B cell (primary cell): ENCODE measurements at regions not wholly inside any gene's neighbourhood (a gene's known extent, or its start where the extent isn't known, plus 50 kb on each side); places are given as distances from the start of the nearest gene placed in this dataset.

ENCODE experiments used
- ATAC-seq: fragments of 200-7000 bp; cut with Tn5 transposase; one replicate; pipeline ENCODE4 v1.10.0; 2021; ENCODE audit warnings: low read depth, mild to moderate bottlenecking, moderate number of reproducible peaks, moderate library complexity
- CTCF ChIA-PET: fragments of 350-600 bp; sonication (Branson Sonifier 250); formaldehyde crosslinking; loops from one replicate; lab custom pipeline; 2021; ENCODE audit warnings: antibody characterized with exemption, inconsistent platforms; lab: Charles Lee
- POLR2A ChIA-PET: fragments of 350-600 bp; sonication (Branson Sonifier 250); formaldehyde crosslinking; loops from one replicate; lab custom pipeline; 2021; ENCODE audit warnings: antibody characterized with exemption; lab: Charles Lee
- DNase-seq: peaks from one replicate; pipeline ENCODE4 v3.0.0; 2013
- H2AFZ ChIP-seq: 2 replicates; pipeline ENCODE4 v1.6.1; 2012; ENCODE audit warnings: mild to moderate bottlenecking, low read depth, low read length; ENCODE audit not compliant: insufficient read depth, poor library complexity, severe bottlenecking
- H3K27ac ChIP-seq, 2 donors: 1 replicate in 1 of 2; 2 replicates in 1 of 2; pipeline ENCODE4 v1.5.1; 2012 to 2013; ENCODE audit warnings: low read length in 2 of 2, mild to moderate bottlenecking in 2 of 2, moderate library complexity in 1 of 2
- H3K27me3 ChIP-seq, 4 experiments: fragments of 200-600 bp in 1 of 4; sonication (generic) in 1 of 4; replicated peaks in 1 of 4; 1 replicate in 2 of 4; 2 replicates in 2 of 4; pipeline versions ENCODE4 v1.6.1 to v1.7.0; 2013 to 2016; ENCODE audit warnings: low read length in 3 of 4, mild to moderate bottlenecking in 2 of 4, mixed read lengths in 1 of 4, moderate library complexity in 1 of 4; ENCODE audit not compliant: insufficient read depth in 4 of 4, control insufficient read depth in 3 of 4; ENCODE audit errors: control extremely low read depth in 1 of 4
- H3K36me3 ChIP-seq, 2 experiments: replicated peaks in 1 of 2; 1 replicate in 1 of 2; 2 replicates in 1 of 2; pipeline versions ENCODE4 v1.6.1 to v1.7.1; 2013; ENCODE audit warnings: low read length in 1 of 2; ENCODE audit not compliant: insufficient read depth in 2 of 2, control insufficient read depth in 1 of 2; ENCODE audit errors: control extremely low read depth in 1 of 2, extremely low read depth in 1 of 2
- H3K4me1 ChIP-seq, 2 donors: fragments of 200-600 bp in 1 of 2; sonication (generic) in 1 of 2; 1 replicate in 1 of 2; 2 replicates in 1 of 2; pipeline versions ENCODE4 v1.5.1 to v1.6.1; 2013 to 2017; ENCODE audit warnings: low read length in 2 of 2; ENCODE audit not compliant: control insufficient read depth in 2 of 2, insufficient read depth in 2 of 2
- H3K4me2 ChIP-seq: replicated peaks from 2 replicates; pipeline ENCODE3; 2012; ENCODE audit warnings: mild to moderate bottlenecking, low read depth, low read length; ENCODE audit not compliant: poor library complexity, severe bottlenecking
- H3K4me3 ChIP-seq, 5 experiments: fragments of 200-600 bp in 1 of 5; sonication (generic) in 1 of 5; 1 replicate in 3 of 5; 2 replicates in 2 of 5; pipeline versions ENCODE4 v1.5.1 to v1.7.0; 2011 to 2016; ENCODE audit warnings: low read length in 4 of 5, mild to moderate bottlenecking in 4 of 5, low read depth in 2 of 5, control low read depth in 1 of 5, moderate library complexity in 1 of 5; ENCODE audit not compliant: insufficient read depth in 1 of 5; ENCODE audit errors: control extremely low read depth in 1 of 5, extremely low read depth in 1 of 5
- H3K79me2 ChIP-seq: fragments of 200-600 bp; sonication (generic); one replicate; pipeline ENCODE4 v1.6.0; 2016; ENCODE audit warnings: low read length; ENCODE audit not compliant: control insufficient read depth, insufficient read depth
- H3K9ac ChIP-seq: fragments of 200-600 bp; sonication (generic); 2 replicates; pipeline ENCODE4 v1.6.1; 2017; ENCODE audit warnings: mild to moderate bottlenecking, low read length, moderate library complexity
- H3K9me3 ChIP-seq, 3 donors: one replicate each; pipeline versions ENCODE4 v1.6.1 to v1.7.1; 2013; ENCODE audit warnings: low read length in 2 of 3; ENCODE audit not compliant: control insufficient read depth in 2 of 3, insufficient read depth in 1 of 3; ENCODE audit errors: control extremely low read depth in 1 of 3
- H4K20me1 ChIP-seq: 2 replicates; pipeline ENCODE4 v1.6.0; 2012; ENCODE audit warnings: mild to moderate bottlenecking, low read length; ENCODE audit not compliant: insufficient read depth, control insufficient read depth, poor library complexity, severe bottlenecking
- H3K27ac Mint-ChIP-seq: one replicate; pipeline ENCODE4 v1.8.0; 2021; ENCODE audit warnings: mixed read lengths
- H3K27me3 Mint-ChIP-seq: one replicate; pipeline ENCODE4 v1.8.0; 2021; ENCODE audit warnings: mixed read lengths
- H3K4me1 Mint-ChIP-seq: one replicate; pipeline ENCODE4 v1.8.0; 2021; ENCODE audit warnings: mixed read lengths
- H3K4me3 Mint-ChIP-seq: one replicate; pipeline ENCODE4 v1.8.0; 2021; ENCODE audit warnings: mixed read lengths
- H3K9me3 Mint-ChIP-seq: one replicate; pipeline ENCODE4 v1.8.0; 2022; ENCODE audit warnings: mixed read lengths; ENCODE audit not compliant: insufficient read depth
- CTCF ChIP-seq: fragments of 200-600 bp; IDR thresholded peaks from one replicate; pipeline ENCODE4 v1.8.0; 2022; ENCODE audit warnings: antibody characterized with exemption, mild to moderate bottlenecking
- EZH2 ChIP-seq: IDR thresholded peaks from 2 replicates; pipeline ENCODE4 v1.6.1; 2012; ENCODE audit warnings: borderline replicate concordance, low read depth, mild to moderate bottlenecking, moderate library complexity, low read length; ENCODE audit not compliant: insufficient read depth, poor library complexity, severe bottlenecking
- WGBS: methylation state at CpG from one replicate; pipeline ENCODE4 v1.1.5; 2013; ENCODE audit warnings: missing lambda C conversion rate; ENCODE audit not compliant: insufficient coverage; 5-methylcytosine and 5-hydroxymethylcytosine counted together
- intact Hi-C: fragments of 100-400 bp; cut with micrococcal nuclease; formaldehyde crosslinking; loops from one replicate; pipeline ENCODE4 v1.10.0; 2022

- CTCF ChIA-PET: no interaction called here
- ATAC-seq: no peak
- H2AFZ ChIP-seq: no peak overlapping the region
Observed at GRCh38 chr2:211128287-211128686, 571.9 kb downstream of the CPS1 start.

GRCh38 chr2:211129798-211130197, 573.4 kb downstream of the CPS1 start:
- H3K79me2 ChIP-seq: no peaks in the 10 kb centered on the region
- ChIA-PET POLR2A (no interaction called here), CTCF (no interaction called here)
- Mint-ChIP-seq H3K4me1 (no peaks in the 10 kb centered on the region), H3K4me3 (no peak overlapping the region), H3K27ac (no peak overlapping the region), H3K9me3 (no peaks in the 10 kb centered on the region), H3K27me3 (no peaks in the 10 kb centered on the region)
- WGBS: 100% methylated on average over 1 of the region's 3 CpGs
- H4K20me1 ChIP-seq: no peaks in the 10 kb centered on the region
- H3K27me3 ChIP-seq: no peaks in the 10 kb centered on the region
- H3K36me3 ChIP-seq: no peaks in the 10 kb centered on the region
- H3K27ac ChIP-seq: no peak overlapping the region
- no peak overlapping the region for H3K9ac ChIP-seq
- intact Hi-C loops: no loop called here
- no peak for DNase-seq
- no peaks in the 10 kb centered on the region for H3K4me1 ChIP-seq
- no peak overlapping the region for H3K4me2 ChIP-seq
- H2AFZ ChIP-seq: no peak overlapping the region
- H3K9me3 ChIP-seq: no peaks in the 10 kb centered on the region
- TF ChIP-seq EZH2: no peak
- ATAC-seq: no peak
- H3K4me3 ChIP-seq: no peak overlapping the region

More at GRCh38 chr2:211128287-211128686, 571.9 kb downstream of the CPS1 start:
- Mint-ChIP-seq H3K27ac (no peak overlapping the region), H3K27me3 (no peaks in the 10 kb centered on the region), H3K4me3 (no peak overlapping the region), H3K9me3 (no peaks in the 10 kb centered on the region), H3K4me1 (no peaks in the 10 kb centered on the region)
- Histone ChIP-seq H3K4me1 (no peaks in the 10 kb centered on the region), H3K27ac (no peak overlapping the region), H3K4me3 (no peak overlapping the region), H3K27me3 (no peaks in the 10 kb centered on the region), H3K9ac (no peak overlapping the region), H3K4me2 (no peak overlapping the region), H3K36me3 (no peaks in the 10 kb centered on the region), H3K79me2 (no peaks in the 10 kb centered on the region), H4K20me1 (no peaks in the 10 kb centered on the region), H3K9me3 (no peaks in the 10 kb centered on the region)
- no peak for DNase-seq
- no CpG with 5 or more reads among the region's 3 CpGs for WGBS
- intact Hi-C loops: no loop called here
- POLR2A ChIA-PET: no interaction called here
- no peak for TF ChIP-seq CTCF
- TF ChIP-seq EZH2: no peak
